NCI-H526 (cell line): ENCODE measurements at regions not wholly inside any gene's neighbourhood (a gene's known extent, or its start where the extent isn't known, plus 50 kb on each side); places are given as distances from the start of the nearest gene placed in this dataset.

Experiments used
- DNase-seq, 2 experiments: peaks; one replicate each; lab custom pipeline; 2025; lab: John Stamatoyannopoulos, UW

- DNase-seq: no peak
These were observed 149.7 kb upstream of the IRX4 start for GRCh38 chr5:2032432-2032831.

- no peak for DNase-seq
These were observed 148.9 kb upstream of the IRX4 start for GRCh38 chr5:2031581-2031980.

GRCh38 chr5:2030131-2030530 lies 147.4 kb upstream of the IRX4 start:
- DNase-seq: no peak

- no peak for DNase-seq
These were observed 146.5 kb upstream of the IRX4 start for GRCh38 chr5:2029206-2029605.

- no peak for DNase-seq
These were observed 145.1 kb upstream of the IRX4 start for GRCh38 chr5:2027790-2028189.

GRCh38 chr5:2024986-2025721 lies 142.4 kb upstream of the IRX4 start:
- DNase-seq: no peak

GRCh38 chr5:2023196-2023595 lies 140.5 kb upstream of the IRX4 start:
- DNase-seq: no peak

GRCh38 chr5:2022436-2022835 lies 139.7 kb upstream of the IRX4 start:
- DNase-seq: no peak

- no peak for DNase-seq
These were observed 138.9 kb upstream of the IRX4 start for GRCh38 chr5:2021484-2022176.

GRCh38 chr5:2020730-2021129 lies 138.0 kb upstream of the IRX4 start:
- DNase-seq: no peak

- no peak for DNase-seq
These were observed 137.0 kb upstream of the IRX4 start for GRCh38 chr5:2019716-2020115.

GRCh38 chr5:2018390-2018724 lies 135.6 kb upstream of the IRX4 start:
- DNase-seq: no peak

GRCh38 chr5:2017540-2018389 lies 135.0 kb upstream of the IRX4 start:
- peak in 1 of 2 experiments; percentile 19 for DNase-seq

- DNase-seq: no peak
These were observed 133.2 kb upstream of the IRX4 start for GRCh38 chr5:2015961-2016360.

GRCh38 chr5:2015124-2015848 lies 132.6 kb upstream of the IRX4 start:
- DNase-seq: no peak

- no peak for DNase-seq
These were observed 131.4 kb upstream of the IRX4 start for GRCh38 chr5:2014058-2014610.

GRCh38 chr5:2013301-2014057 lies 130.8 kb upstream of the IRX4 start:
- no peak for DNase-seq

GRCh38 chr5:2012885-2013284 lies 130.2 kb upstream of the IRX4 start:
- DNase-seq: no peak

GRCh38 chr5:2011481-2012411 lies 129.0 kb upstream of the IRX4 start:
- no peak for DNase-seq

GRCh38 chr5:2010940-2011339 lies 128.2 kb upstream of the IRX4 start:
- DNase-seq: no peak
